D721Med (cell line): ENCODE measurements at regions not wholly inside any gene's neighbourhood (a gene's known extent, or its start where the extent isn't known, plus 50 kb on each side); places are given as distances from the start of the nearest gene placed in this dataset.
"Not testable (repeated sequence)": the region's sequence is repeated elsewhere in the genome, so short reads cannot be mapped to it uniquely, and the experiment has no call there.

Experiments used
- DNase-seq: peaks from one replicate; pipeline ENCODE4 v3.0.0; 2011; ENCODE audit warnings: low spot score; ENCODE audit not compliant: insufficient read length
- FAIRE-seq: peaks from 2 replicates; lab custom pipeline; 2011; peaks lifted over from hg19 to GRCh38; lab: Jason Lieb, UNC
- TF ChIP-seq, protein P1 (sequence below): IDR thresholded peaks from 2 replicates; pipeline ENCODE4 v1.5.1; 2012; ENCODE audit warnings: mild to moderate bottlenecking, control low read depth; ENCODE audit not compliant: insufficient read depth; ENCODE audit errors: missing control alignments

DNA sequence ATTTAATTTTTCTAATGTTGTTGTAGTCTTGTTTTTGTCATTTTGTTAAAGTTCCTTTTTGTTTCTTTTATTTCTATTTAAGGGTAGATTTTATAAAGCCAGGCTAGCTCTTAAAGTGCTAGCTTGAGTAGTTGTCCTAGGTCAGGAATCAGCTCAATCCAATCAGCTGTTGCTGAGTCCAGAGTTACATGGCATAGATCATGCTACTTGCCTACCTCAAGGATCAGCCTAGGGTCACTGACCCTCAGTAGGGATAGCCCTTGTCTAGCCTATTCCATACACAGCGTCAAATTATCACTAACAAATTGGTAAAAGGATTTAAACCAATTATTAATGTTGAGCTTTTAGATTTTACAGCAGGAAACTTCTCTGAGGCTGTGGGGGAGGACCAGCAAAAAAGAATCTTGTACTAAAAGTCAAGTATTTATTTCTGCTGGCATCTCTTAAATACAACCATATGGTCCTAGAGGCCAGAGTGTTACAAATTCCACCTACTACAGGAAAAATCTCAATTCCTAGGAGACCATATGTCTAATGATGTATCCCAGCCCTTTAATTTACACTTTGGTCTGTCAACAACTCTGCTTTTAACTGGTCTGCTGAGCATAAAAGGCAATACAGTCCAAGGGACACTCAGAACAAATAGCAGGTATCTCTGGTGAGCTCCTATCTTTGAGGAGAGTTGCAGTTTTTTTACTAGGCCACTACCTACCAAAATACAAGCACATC is 138.3 kb upstream of the PTPRG start:
- FAIRE-seq = no peak
- TF ChIP-seq, protein P1, sequence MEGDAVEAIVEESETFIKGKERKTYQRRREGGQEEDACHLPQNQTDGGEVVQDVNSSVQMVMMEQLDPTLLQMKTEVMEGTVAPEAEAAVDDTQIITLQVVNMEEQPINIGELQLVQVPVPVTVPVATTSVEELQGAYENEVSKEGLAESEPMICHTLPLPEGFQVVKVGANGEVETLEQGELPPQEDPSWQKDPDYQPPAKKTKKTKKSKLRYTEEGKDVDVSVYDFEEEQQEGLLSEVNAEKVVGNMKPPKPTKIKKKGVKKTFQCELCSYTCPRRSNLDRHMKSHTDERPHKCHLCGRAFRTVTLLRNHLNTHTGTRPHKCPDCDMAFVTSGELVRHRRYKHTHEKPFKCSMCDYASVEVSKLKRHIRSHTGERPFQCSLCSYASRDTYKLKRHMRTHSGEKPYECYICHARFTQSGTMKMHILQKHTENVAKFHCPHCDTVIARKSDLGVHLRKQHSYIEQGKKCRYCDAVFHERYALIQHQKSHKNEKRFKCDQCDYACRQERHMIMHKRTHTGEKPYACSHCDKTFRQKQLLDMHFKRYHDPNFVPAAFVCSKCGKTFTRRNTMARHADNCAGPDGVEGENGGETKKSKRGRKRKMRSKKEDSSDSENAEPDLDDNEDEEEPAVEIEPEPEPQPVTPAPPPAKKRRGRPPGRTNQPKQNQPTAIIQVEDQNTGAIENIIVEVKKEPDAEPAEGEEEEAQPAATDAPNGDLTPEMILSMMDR = no peak

DNA sequence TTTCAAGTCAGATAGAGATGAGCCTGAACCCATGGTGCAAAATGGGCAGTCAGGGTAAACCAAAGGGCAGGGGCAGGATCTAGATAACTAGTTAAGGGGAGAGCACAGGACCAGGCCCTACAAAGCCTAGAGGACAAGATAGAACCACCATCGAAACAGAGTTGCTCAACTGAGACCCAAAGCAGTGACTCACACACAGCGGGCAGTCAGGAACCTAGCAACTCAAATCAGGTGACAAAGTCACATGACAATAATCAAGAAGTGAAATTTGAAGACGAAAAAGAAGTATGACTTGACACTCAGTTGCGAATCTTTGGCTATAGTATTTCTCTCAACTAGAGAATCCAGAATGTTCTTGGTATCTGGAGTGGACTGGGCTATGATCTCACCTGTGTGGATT is 136.0 kb upstream of the PTPRG start:
- TF ChIP-seq, protein P1 = no peak
- FAIRE-seq (no peak), DNase-seq (no peak)

More for the DNA sequence above, 138.3 kb upstream of the PTPRG start:
- no peak for DNase-seq

DNA sequence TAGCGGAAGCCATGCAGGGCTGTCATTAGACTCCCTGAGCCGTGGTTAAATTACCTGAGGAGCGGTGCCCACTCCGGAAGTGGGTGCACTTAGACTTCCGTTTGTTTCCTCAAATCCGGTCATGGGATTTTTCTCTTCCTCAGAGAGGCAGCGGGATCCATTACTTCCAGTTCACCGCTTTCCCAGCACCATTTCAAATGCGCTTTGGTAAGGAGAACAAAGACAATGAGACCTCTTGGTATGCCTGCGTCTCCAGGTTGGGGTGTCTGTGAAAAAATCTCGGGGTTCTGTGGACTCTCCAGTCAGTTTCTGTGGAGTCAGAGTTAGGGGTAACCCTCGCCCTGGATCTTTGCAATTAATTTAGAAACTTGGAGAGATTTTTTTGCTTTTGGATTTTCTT is 132.3 kb upstream of the PTPRG start:
- TF ChIP-seq, protein P1 = no peak
- FAIRE-seq = no peak
- DNase-seq = no peak

- not testable (repeated sequence) for FAIRE-seq, DNase-seq
Measured at GRCh38 chr3:61434901-61435300, 126.5 kb upstream of the PTPRG start.

GRCh38 chr3:61435361-61435760 is 126.0 kb upstream of the PTPRG start:
- DNase-seq, FAIRE-seq: not testable (repeated sequence)

DNA sequence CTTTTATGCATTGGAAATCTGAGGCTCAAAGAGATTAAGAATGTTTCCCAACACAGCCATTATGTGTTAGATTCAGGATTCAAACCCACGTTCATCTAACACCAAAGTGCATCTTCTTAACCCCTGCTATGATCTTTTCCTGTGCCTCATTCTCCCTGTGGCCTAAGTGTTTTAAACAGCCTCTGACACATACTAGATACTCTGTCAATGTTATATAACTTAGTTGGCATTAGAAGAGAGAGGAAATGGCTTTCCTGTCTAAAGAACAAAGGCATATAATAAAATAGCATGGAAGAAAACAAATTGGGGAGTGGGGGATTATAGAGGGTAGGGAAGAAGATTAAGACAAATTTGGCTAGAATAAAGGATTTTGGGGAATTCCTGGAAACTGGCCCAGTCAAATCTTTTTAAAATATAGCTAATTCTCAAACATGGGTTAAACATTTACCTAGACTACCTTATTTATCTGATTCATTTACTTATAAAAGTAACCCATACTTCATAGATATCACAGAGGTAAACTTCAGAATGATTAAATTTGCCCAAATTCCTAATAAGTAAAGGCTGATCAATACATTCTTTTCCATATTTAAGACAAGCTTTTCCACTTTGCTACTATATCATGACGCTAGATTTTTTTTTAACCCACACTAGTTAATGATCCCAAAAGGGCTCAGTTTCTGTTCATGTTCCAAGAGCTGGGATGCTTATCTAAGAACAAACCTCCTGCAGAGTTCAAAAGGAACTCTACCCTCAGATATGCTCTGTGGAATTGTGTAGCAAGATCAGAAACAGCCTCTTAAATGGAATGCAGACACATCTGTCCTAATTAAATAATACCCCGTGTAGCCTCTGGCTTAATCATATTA is 122.9 kb upstream of the PTPRG start:
- DNase-seq = no peak
- TF ChIP-seq, protein P1 = no peak
- no peak for FAIRE-seq

GRCh38 chr3:61439122-61439458 is 122.3 kb upstream of the PTPRG start:
- FAIRE-seq = no peak
- DNase-seq = no peak
- TF ChIP-seq, protein P1 = no peak

- FAIRE-seq (no peak), DNase-seq (no peak)
- TF ChIP-seq, protein P1 = no peak
Measured at GRCh38 chr3:61442696-61443095, 118.7 kb upstream of the PTPRG start.
